CD4-positive, alpha-beta memory T cell (primary cell): ENCODE measurements at regions not wholly inside any gene's neighbourhood (a gene's known extent, or its start where the extent isn't known, plus 50 kb on each side); places are given as distances from the start of the nearest gene placed in this dataset.

Source experiments
- CTCF ChIA-PET: fragments of 350-600 bp; sonication (Branson Sonifier 250); formaldehyde crosslinking; loops from one replicate; lab custom pipeline; 2021; ENCODE audit warnings: inconsistent platforms; ENCODE audit not compliant: partially characterized antibody; lab: Charles Lee
- POLR2A ChIA-PET: fragments of 350-600 bp; sonication (Branson Sonifier 250); formaldehyde crosslinking; loops from one replicate; lab custom pipeline; 2021; ENCODE audit not compliant: partially characterized antibody; lab: Charles Lee
- DNase-seq, 5 donors: peaks; one replicate each; pipeline versions ENCODE4 v3.0.0 to v3.0.0-alpha.2; 2020 to 2022; ENCODE audit warnings: mixed read lengths in 1 of 5
- H3K27ac ChIP-seq: one replicate; pipeline ENCODE4 v1.7.0; 2013; ENCODE audit warnings: low read depth, low read length
- H3K27me3 ChIP-seq: 2 replicates; pipeline ENCODE4 v1.7.0; 2013; ENCODE audit warnings: mild to moderate bottlenecking, low read length, moderate library complexity; ENCODE audit not compliant: insufficient read depth
- H3K36me3 ChIP-seq: 2 replicates; pipeline ENCODE4 v1.7.0; 2013; ENCODE audit warnings: mild to moderate bottlenecking, low read length, moderate library complexity; ENCODE audit not compliant: insufficient read depth
- H3K4me1 ChIP-seq: 2 replicates; pipeline ENCODE4 v1.7.0; 2013; ENCODE audit warnings: mild to moderate bottlenecking, low read length, moderate library complexity; ENCODE audit not compliant: insufficient read depth
- H3K4me3 ChIP-seq, 2 donors: one replicate each; pipeline ENCODE4 v1.7.0; 2013; ENCODE audit warnings: low read length in 2 of 2, mild to moderate bottlenecking in 1 of 2
- H3K9me3 ChIP-seq, 2 donors: one replicate each; pipeline ENCODE4 v1.7.0; 2013; ENCODE audit warnings: low read length in 2 of 2, control low read depth in 1 of 2; ENCODE audit not compliant: control insufficient read depth in 1 of 2
- H3K27ac Mint-ChIP-seq, 7 donors: one replicate each; pipeline ENCODE4 v1.8.0; 2020 to 2021; ENCODE audit warnings: mixed read lengths in 7 of 7, mild to moderate bottlenecking in 6 of 7, inconsistent platforms in 3 of 7, moderate library complexity in 3 of 7
- H3K27me3 Mint-ChIP-seq, 2 donors: one replicate each; pipeline ENCODE4 v1.8.0; 2020 to 2021; ENCODE audit warnings: mixed read lengths in 2 of 2
- H3K36me3 Mint-ChIP-seq, 2 donors: one replicate each; pipeline ENCODE4 v1.8.0; 2020 to 2021; ENCODE audit warnings: mixed read lengths in 2 of 2, inconsistent platforms in 1 of 2, mild to moderate bottlenecking in 1 of 2
- H3K4me1 Mint-ChIP-seq, 4 donors: one replicate each; pipeline ENCODE4 v1.8.0; 2020 to 2021; ENCODE audit warnings: mixed read lengths in 4 of 4, mild to moderate bottlenecking in 1 of 4
- H3K4me3 Mint-ChIP-seq, 8 donors: one replicate each; pipeline ENCODE4 v1.8.0; 2020 to 2021; ENCODE audit warnings: mixed read lengths in 8 of 8, mild to moderate bottlenecking in 7 of 8, moderate library complexity in 6 of 8, inconsistent platforms in 3 of 8
- H3K9me3 Mint-ChIP-seq, 8 donors: one replicate each; pipeline ENCODE4 v1.8.0; 2020 to 2021; ENCODE audit warnings: mixed read lengths in 8 of 8, mild to moderate bottlenecking in 5 of 8, inconsistent platforms in 3 of 8, moderate library complexity in 1 of 8
- intact Hi-C: fragments of 100-400 bp; cut with micrococcal nuclease; formaldehyde crosslinking; loops from one replicate; pipeline ENCODE4 v1.15.1; 2023

- Mint-ChIP-seq H3K36me3 (no peaks in the 10 kb centered on the region), H3K27ac (no peak overlapping the region), H3K4me1 (no peaks in the 10 kb centered on the region), H3K4me3 (no peak overlapping the region), H3K9me3 (peaks cover 0 to 6% (median 1%) of the 10 kb centered on the region in 8 donors), H3K27me3 (peaks cover 17 to 26% of the 10 kb centered on the region in 2 donors)
- Histone ChIP-seq H3K27me3 (no peaks in the 10 kb centered on the region), H3K36me3 (no peaks in the 10 kb centered on the region), H3K4me3 (no peak overlapping the region), H3K4me1 (no peaks in the 10 kb centered on the region), H3K9me3 (no peaks in the 10 kb centered on the region), H3K27ac (no peak overlapping the region)
- ChIA-PET CTCF (no interaction called here), POLR2A (no interaction called here)
- no peak for DNase-seq
- intact Hi-C loops: no loop called here
Observed at GRCh38 chr21:38918607-38919346, 113.0 kb downstream of the ETS2 start.

- no peak overlapping the region for H3K4me3 Mint-ChIP-seq
- H3K9me3 Mint-ChIP-seq: peaks cover 0 to 5% (median 0%) of the 10 kb centered on the region in 8 donors
- H3K27me3 Mint-ChIP-seq: peaks cover 7 to 16% of the 10 kb centered on the region in 2 donors
- Histone ChIP-seq H3K36me3 (no peaks in the 10 kb centered on the region), H3K27ac (no peak overlapping the region), H3K27me3 (no peaks in the 10 kb centered on the region), H3K4me1 (no peaks in the 10 kb centered on the region), H3K4me3 (no peak overlapping the region), H3K9me3 (no peaks in the 10 kb centered on the region)
- CTCF ChIA-PET: no interaction called here
- DNase-seq: no peak
- intact Hi-C loops: no loop called here
- H3K36me3 Mint-ChIP-seq: no peaks in the 10 kb centered on the region
- H3K4me1 Mint-ChIP-seq: no peaks in the 10 kb centered on the region
- H3K27ac Mint-ChIP-seq: no peak overlapping the region
- POLR2A ChIA-PET: no interaction called here
Observed at GRCh38 chr21:38917043-38917774, 111.5 kb downstream of the ETS2 start.

- no peaks in the 10 kb centered on the region for H3K9me3 ChIP-seq
- Mint-ChIP-seq H3K27ac (no peak overlapping the region), H3K9me3 (peaks cover 0 to 2% (median 0%) of the 10 kb centered on the region in 8 donors), H3K4me1 (no peaks in the 10 kb centered on the region), H3K36me3 (no peaks in the 10 kb centered on the region), H3K4me3 (no peak overlapping the region), H3K27me3 (peaks cover 7 to 18% of the 10 kb centered on the region in 2 donors)
- no peak overlapping the region for H3K27ac ChIP-seq
- no peaks in the 10 kb centered on the region for H3K36me3 ChIP-seq
- no peaks in the 10 kb centered on the region for H3K4me1 ChIP-seq
- POLR2A ChIA-PET: no interaction called here
- CTCF ChIA-PET: no interaction called here
- intact Hi-C loops: no loop called here
- no peak overlapping the region for H3K4me3 ChIP-seq
- no peaks in the 10 kb centered on the region for H3K27me3 ChIP-seq
- no peak for DNase-seq
Observed at GRCh38 chr21:38916214-38916964, 110.7 kb downstream of the ETS2 start.

- no peaks in the 10 kb centered on the region for H3K9me3 ChIP-seq
- peaks cover 6 to 19% of the 10 kb centered on the region in 2 donors for H3K27me3 Mint-ChIP-seq
- peaks cover 0 to 3% (median 0%) of the 10 kb centered on the region in 8 donors for H3K9me3 Mint-ChIP-seq
- H3K4me1 Mint-ChIP-seq: no peaks in the 10 kb centered on the region
- no peak overlapping the region for H3K4me3 ChIP-seq
- ChIA-PET CTCF (no interaction called here), POLR2A (no interaction called here)
- intact Hi-C loops: no loop called here
- H3K27me3 ChIP-seq: no peaks in the 10 kb centered on the region
- H3K27ac Mint-ChIP-seq: no peak overlapping the region
- no peak overlapping the region for H3K27ac ChIP-seq
- no peaks in the 10 kb centered on the region for H3K36me3 ChIP-seq
- no peak for DNase-seq
- H3K4me3 Mint-ChIP-seq: no peak overlapping the region
- no peaks in the 10 kb centered on the region for H3K36me3 Mint-ChIP-seq
- no peaks in the 10 kb centered on the region for H3K4me1 ChIP-seq
Observed at GRCh38 chr21:38915546-38915945, 109.8 kb downstream of the ETS2 start.

GRCh38 chr21:38914528-38915293 lies 109.0 kb downstream of the ETS2 start:
- H3K36me3 Mint-ChIP-seq: no peaks in the 10 kb centered on the region
- intact Hi-C loops: no loop called here
- POLR2A ChIA-PET: no interaction called here

GRCh38 chr21:38913893-38914527 lies 108.3 kb downstream of the ETS2 start:
- Histone ChIP-seq H3K27me3 (no peaks in the 10 kb centered on the region), H3K27ac (no peak overlapping the region), H3K4me3 (no peak overlapping the region), H3K9me3 (no peaks in the 10 kb centered on the region), H3K4me1 (no peaks in the 10 kb centered on the region), H3K36me3 (no peaks in the 10 kb centered on the region)
- intact Hi-C loops: no loop called here
- Mint-ChIP-seq H3K27ac (no peak overlapping the region), H3K4me1 (no peaks in the 10 kb centered on the region), H3K4me3 (no peak overlapping the region), H3K9me3 (peaks cover 0 to 3% (median 0%) of the 10 kb centered on the region in 8 donors), H3K36me3 (no peaks in the 10 kb centered on the region), H3K27me3 (peaks cover 1 to 15% of the 10 kb centered on the region in 2 donors)
- no peak for DNase-seq
- ChIA-PET POLR2A (no interaction called here), CTCF (no interaction called here)

More at GRCh38 chr21:38914528-38915293, 109.0 kb downstream of the ETS2 start:
- Mint-ChIP-seq H3K27ac (no peak overlapping the region), H3K9me3 (peaks cover 0 to 3% (median 0%) of the 10 kb centered on the region in 8 donors), H3K4me1 (no peaks in the 10 kb centered on the region), H3K4me3 (no peak overlapping the region), H3K27me3 (peaks cover 3 to 17% of the 10 kb centered on the region in 2 donors)
- H3K4me3 ChIP-seq: no peak overlapping the region
- H3K27ac ChIP-seq: no peak overlapping the region
- no peaks in the 10 kb centered on the region for H3K36me3 ChIP-seq
- H3K4me1 ChIP-seq: no peaks in the 10 kb centered on the region
- DNase-seq: no peak
- CTCF ChIA-PET: no interaction called here
- no peaks in the 10 kb centered on the region for H3K9me3 ChIP-seq
- H3K27me3 ChIP-seq: no peaks in the 10 kb centered on the region
